Stimulated activated CD4-positive, alpha-beta T cell treated with anti-CD3 and anti-CD28 coated beads, Interleukin-1b, Interleukin-23, amount 100 ng/mL, for 1 hour (primary cell): ENCODE measurements at regions not wholly inside any gene's neighbourhood (a gene's known extent, or its start where the extent isn't known, plus 50 kb on each side); places are given as distances from the start of the nearest gene placed in this dataset.
"Not testable (repeated sequence)": the region's sequence is repeated elsewhere in the genome, so short reads cannot be mapped to it uniquely, and the experiment has no call there.

Experiments
- DNase-seq, 2 donors: peaks; one replicate each; pipeline ENCODE4 v3.0.0-alpha.2; 2020; ENCODE audit warnings: low read depth in 2 of 2

- DNase-seq = no peak
Measured at GRCh38 chr5:155697236-155697635, 629.7 kb upstream of the SGCD start.

GRCh38 chr5:155699385-155699784, 627.6 kb upstream of the SGCD start:
- no peak for DNase-seq

- no peak for DNase-seq
Measured at GRCh38 chr5:155700333-155700732, 626.6 kb upstream of the SGCD start.

GRCh38 chr5:155711882-155712281, 615.1 kb upstream of the SGCD start:
- DNase-seq = no peak

- not testable (repeated sequence) for DNase-seq
Measured at GRCh38 chr5:155714435-155714834, 612.5 kb upstream of the SGCD start.

- no peak for DNase-seq
Measured at GRCh38 chr5:155726267-155726666, 600.7 kb upstream of the SGCD start.

- no peak for DNase-seq
Measured at GRCh38 chr5:155727512-155728145, 599.3 kb upstream of the SGCD start.

GRCh38 chr5:155728146-155728856, 598.7 kb upstream of the SGCD start:
- no peak for DNase-seq

- no peak for DNase-seq
Measured at GRCh38 chr5:155728857-155729683, 597.9 kb upstream of the SGCD start.

GRCh38 chr5:155729684-155730059, 597.3 kb upstream of the SGCD start:
- DNase-seq = no peak

GRCh38 chr5:155732587-155733376, 594.2 kb upstream of the SGCD start:
- no peak for DNase-seq

- DNase-seq = no peak
Measured at GRCh38 chr5:155733935-155734334, 593.0 kb upstream of the SGCD start.

- no peak for DNase-seq
Measured at GRCh38 chr5:155735388-155735787, 591.6 kb upstream of the SGCD start.

GRCh38 chr5:155738616-155739015, 588.3 kb upstream of the SGCD start:
- DNase-seq = no peak

GRCh38 chr5:155746367-155747038, 580.5 kb upstream of the SGCD start:
- DNase-seq = no peak

- no peak for DNase-seq
Measured at GRCh38 chr5:155750101-155750500, 576.9 kb upstream of the SGCD start.

- no peak for DNase-seq
Measured at GRCh38 chr5:155750571-155750970, 576.4 kb upstream of the SGCD start.

- DNase-seq = no peak
Measured at GRCh38 chr5:155753943-155754581, 572.9 kb upstream of the SGCD start.

GRCh38 chr5:155759252-155759651, 567.7 kb upstream of the SGCD start:
- no peak for DNase-seq

- no peak for DNase-seq
Measured at GRCh38 chr5:155759984-155760383, 567.0 kb upstream of the SGCD start.

- no peak for DNase-seq
Measured at GRCh38 chr5:155761502-155761901, 565.5 kb upstream of the SGCD start.
